Amygdala (tissue), 56 donors: ENCODE measurements at regions not wholly inside any gene's neighbourhood (a gene's known extent, or its start where the extent isn't known, plus 50 kb on each side); places are given as distances from the start of the nearest gene placed in this dataset.
"Not testable (repeated sequence)": the region's sequence is repeated elsewhere in the genome, so short reads cannot be mapped to it uniquely, and the experiment has no call there.

Experiments
- DNase-seq, 56 donors: peaks; one replicate each; lab custom pipeline; 2025; lab: John Stamatoyannopoulos, UW

GRCh38 chr12:16891673-16892072, 285.7 kb upstream of the LMO3 start:
- DNase-seq: no peak

- DNase-seq: no peak
These were observed 278.9 kb upstream of the LMO3 start for GRCh38 chr12:16884819-16885218.

GRCh38 chr12:16884056-16884455, 278.1 kb upstream of the LMO3 start:
- no peak for DNase-seq

GRCh38 chr12:16881986-16882570, 276.1 kb upstream of the LMO3 start:
- no peak for DNase-seq

GRCh38 chr12:16880864-16881285, 274.9 kb upstream of the LMO3 start:
- peak in 10 of 56 donors; percentile 0 to 31 (median 4) for DNase-seq

GRCh38 chr12:16870845-16871244, 264.9 kb upstream of the LMO3 start:
- no peak for DNase-seq

GRCh38 chr12:16863742-16864141, 257.8 kb upstream of the LMO3 start:
- no peak for DNase-seq

GRCh38 chr12:16857456-16857923, 251.5 kb upstream of the LMO3 start:
- DNase-seq: no peak

GRCh38 chr12:16854465-16854864, 248.5 kb upstream of the LMO3 start:
- no peak for DNase-seq

GRCh38 chr12:16849473-16849872, 243.5 kb upstream of the LMO3 start:
- no peak for DNase-seq

- no peak for DNase-seq
These were observed 238.9 kb upstream of the LMO3 start for GRCh38 chr12:16844875-16845274.

GRCh38 chr12:16833376-16834015, 227.5 kb upstream of the LMO3 start:
- no peak for DNase-seq

GRCh38 chr12:16828891-16829290, 222.9 kb upstream of the LMO3 start:
- no peak for DNase-seq

- DNase-seq: no peak
These were observed 201.8 kb upstream of the LMO3 start for GRCh38 chr12:16807731-16808130.

GRCh38 chr12:16796168-16796567, 190.2 kb upstream of the LMO3 start:
- no peak for DNase-seq

GRCh38 chr12:16789204-16789790, 183.3 kb upstream of the LMO3 start:
- DNase-seq: no peak

- no peak for DNase-seq
These were observed 182.7 kb upstream of the LMO3 start for GRCh38 chr12:16788506-16789203.

- DNase-seq: no peak
These were observed 180.0 kb upstream of the LMO3 start for GRCh38 chr12:16785953-16786352.

- DNase-seq: no peak
These were observed 179.6 kb upstream of the LMO3 start for GRCh38 chr12:16785524-16785923.

GRCh38 chr12:16769129-16769528, 163.2 kb upstream of the LMO3 start:
- not testable (repeated sequence) for DNase-seq

GRCh38 chr12:16766736-16767135, 160.8 kb upstream of the LMO3 start:
- DNase-seq: no peak
